C4-2B (cell line): ENCODE measurements at regions not wholly inside any gene's neighbourhood (a gene's known extent, or its start where the extent isn't known, plus 50 kb on each side); places are given as distances from the start of the nearest gene placed in this dataset.

Experiments
- CTCF ChIP-seq: fragments of 450-650 bp; conservative IDR thresholded peaks from 2 replicates; pipeline ENCODE4 v1.5.1; 2017; ENCODE audit warnings: mild to moderate bottlenecking
- ZFX ChIP-seq: fragments of 450-650 bp; IDR thresholded peaks from 2 replicates; pipeline ENCODE4 v1.6.1; 2017

- TF ChIP-seq CTCF, result no peak
- TF ChIP-seq ZFX, result no peak
These were observed 138.3 kb upstream of the ETAA1 start for GRCh38 chr2:67258831-67259230.
